Neuronal stem cell (in vitro differentiated cells): ENCODE measurements at regions not wholly inside any gene's neighbourhood (a gene's known extent, or its start where the extent isn't known, plus 50 kb on each side); places are given as distances from the start of the nearest gene placed in this dataset.

ENCODE experiments used
- DNase-seq: peaks from one replicate; pipeline ENCODE4 v3.0.0-alpha.2; 2013; ENCODE audit warnings: low spot score
- H2AFZ ChIP-seq: one replicate; pipeline ENCODE4 v1.6.1; 2013; ENCODE audit warnings: mild to moderate bottlenecking, low read length, inconsistent platforms
- H2AK5ac ChIP-seq: 2 replicates; pipeline ENCODE4 v1.6.1; 2013; ENCODE audit warnings: low read depth, mild to moderate bottlenecking, inconsistent platforms, low read length, moderate library complexity, mixed read lengths
- H2BK120ac ChIP-seq: 2 replicates; pipeline ENCODE4 v1.6.1; 2013; ENCODE audit warnings: low read depth, mild to moderate bottlenecking, inconsistent platforms, low read length, moderate library complexity, mixed read lengths
- H2BK12ac ChIP-seq: one replicate; pipeline ENCODE4 v1.6.1; 2013; ENCODE audit warnings: low read length, inconsistent platforms
- H2BK15ac ChIP-seq: 2 replicates; pipeline ENCODE4 v1.6.1; 2013; ENCODE audit warnings: mild to moderate bottlenecking, low read length, inconsistent platforms, mixed read lengths
- H2BK5ac ChIP-seq: one replicate; pipeline ENCODE4 v1.6.1; 2013; ENCODE audit warnings: inconsistent platforms, mild to moderate bottlenecking, low read length, moderate library complexity
- H3K14ac ChIP-seq: one replicate; pipeline ENCODE4 v1.6.1; 2013; ENCODE audit warnings: low read length, inconsistent platforms
- H3K18ac ChIP-seq: 2 replicates; pipeline ENCODE4 v1.6.1; 2013; ENCODE audit warnings: low read length, inconsistent platforms
- H3K23ac ChIP-seq: 2 replicates; pipeline ENCODE4 v1.6.1; 2013; ENCODE audit warnings: low read depth, mild to moderate bottlenecking, mixed read lengths, low read length, inconsistent platforms; ENCODE audit not compliant: poor library complexity
- H3K27ac ChIP-seq: replicated peaks from 3 replicates; pipeline ENCODE4 v1.5.1; 2013; ENCODE audit warnings: low read length, inconsistent platforms
- H3K27me3 ChIP-seq, 3 experiments: 2 replicates each; pipeline ENCODE4 v1.6.1; 2013; ENCODE audit warnings: low read length in 3 of 3, mild to moderate bottlenecking in 2 of 3, inconsistent platforms in 1 of 3, low read depth in 1 of 3, mixed read lengths in 1 of 3, moderate library complexity in 1 of 3; ENCODE audit not compliant: control insufficient read depth in 3 of 3, insufficient read depth in 3 of 3
- H3K36me3 ChIP-seq, 2 donors: replicated peaks in 1 of 2; 2 replicates each; pipeline ENCODE4 v1.6.1; 2013; ENCODE audit warnings: low read length in 2 of 2; ENCODE audit not compliant: control insufficient read depth in 2 of 2, insufficient read depth in 2 of 2
- H3K4ac ChIP-seq: 2 replicates; pipeline ENCODE4 v1.6.1; 2013; ENCODE audit warnings: inconsistent platforms, mild to moderate bottlenecking, low read length, moderate library complexity
- H3K4me1 ChIP-seq, 2 donors: 1 replicate in 1 of 2; 2 replicates in 1 of 2; pipeline ENCODE4 v1.6.1; 2013; ENCODE audit warnings: low read length in 2 of 2, low read depth in 1 of 2; ENCODE audit not compliant: control insufficient read depth in 2 of 2, insufficient read depth in 1 of 2
- H3K4me2 ChIP-seq: one replicate; pipeline ENCODE4 v1.6.1; 2013; ENCODE audit warnings: mild to moderate bottlenecking, low read length, inconsistent platforms; ENCODE audit not compliant: insufficient read depth, poor library complexity, severe bottlenecking
- H3K4me3 ChIP-seq, 2 donors: 2 replicates each; pipeline ENCODE4 v1.5.1; 2013; ENCODE audit warnings: low read length in 2 of 2, mild to moderate bottlenecking in 2 of 2, inconsistent platforms in 1 of 2, moderate library complexity in 1 of 2
- H3K79me1 ChIP-seq: one replicate; pipeline ENCODE4 v1.6.1; 2013; ENCODE audit warnings: low read depth, mild to moderate bottlenecking, inconsistent platforms, low read length, moderate library complexity
- H3K9ac ChIP-seq: one replicate; pipeline ENCODE4 v1.6.1; 2013; ENCODE audit warnings: mild to moderate bottlenecking, low read depth, low read length, inconsistent platforms; ENCODE audit not compliant: poor library complexity
- H3K9me3 ChIP-seq, 2 donors: replicated peaks in 1 of 2; 2 replicates each; pipeline versions ENCODE3 to v1.6.1; 2013; ENCODE audit warnings: low read length in 2 of 2, mild to moderate bottlenecking in 2 of 2, inconsistent platforms in 1 of 2, low read depth in 1 of 2, mixed read lengths in 1 of 2, moderate library complexity in 1 of 2; ENCODE audit not compliant: control insufficient read depth in 2 of 2, insufficient read depth in 1 of 2
- H4K8ac ChIP-seq: one replicate; pipeline ENCODE4 v1.6.1; 2013; ENCODE audit warnings: low read depth, mild to moderate bottlenecking, inconsistent platforms, low read length, moderate library complexity
- H4K91ac ChIP-seq: one replicate; pipeline ENCODE4 v1.6.1; 2013; ENCODE audit warnings: low read length, low read depth, mild to moderate bottlenecking, inconsistent platforms; ENCODE audit not compliant: poor library complexity
- WGBS, 2 donors: extraction: QIAGEN DNeasy Blood & Tissue Kit; methylation state at CpG; one replicate each; pipeline ENCODE4 v1.1.7; 2013; ENCODE audit warnings: missing lambda C conversion rate in 2 of 2, mixed read lengths in 1 of 2; ENCODE audit not compliant: insufficient read length in 2 of 2, insufficient replicate concordance in 1 of 2; ENCODE audit errors: extremely low coverage in 2 of 2; 5-methylcytosine and 5-hydroxymethylcytosine counted together

DNA sequence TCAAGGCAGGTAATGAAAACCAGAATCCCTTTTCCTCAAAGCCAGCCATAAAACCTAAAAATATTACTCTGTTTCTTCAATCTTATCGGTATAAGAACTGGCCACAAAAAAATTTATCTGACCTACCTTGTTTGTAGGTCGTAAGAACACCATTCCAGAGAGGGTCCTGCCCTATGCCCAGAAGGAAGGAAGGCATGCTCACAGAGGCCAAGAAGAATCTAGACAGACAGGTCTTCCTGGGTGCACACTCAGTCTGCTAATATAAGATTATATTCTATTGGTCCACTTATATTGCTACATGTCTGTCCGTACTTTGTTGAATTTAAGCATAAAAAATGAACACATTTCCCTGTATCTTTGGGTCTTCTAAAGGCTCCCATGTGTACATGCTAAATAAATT, 2136.1 kb upstream of the PCDH20 start:
- peaks cover 0 to 6% of the 10 kb centered on the region in 2 donors for H3K4me1 ChIP-seq
- H2AK5ac ChIP-seq: no peak overlapping the region
- no peak overlapping the region for H3K27ac ChIP-seq
- H3K36me3 ChIP-seq: no peaks in the 10 kb centered on the region
- H3K18ac ChIP-seq: no peak overlapping the region
- H3K4me3 ChIP-seq: no peak overlapping the region
- H3K9ac ChIP-seq: no peak overlapping the region
- no peak overlapping the region for H3K4me2 ChIP-seq
- no peaks in the 10 kb centered on the region for H3K9me3 ChIP-seq
- no peak overlapping the region for H3K14ac ChIP-seq
- DNase-seq: no peak
- H2BK5ac ChIP-seq: no peak overlapping the region
- WGBS, 2 donors: no CpG with 5 or more reads among the region's 3 CpGs
- H3K23ac ChIP-seq: no peak overlapping the region
- H3K4ac ChIP-seq: no peak overlapping the region
- H2BK15ac ChIP-seq: no peak overlapping the region
- H2BK12ac ChIP-seq: no peak overlapping the region
- H4K8ac ChIP-seq: no peak overlapping the region
- H3K27me3 ChIP-seq: no peaks in the 10 kb centered on the region
- H4K91ac ChIP-seq: no peak overlapping the region
- H2AFZ ChIP-seq: no peak overlapping the region
- H2BK120ac ChIP-seq: no peak overlapping the region
- H3K79me1 ChIP-seq: peaks cover 2% of the 10 kb centered on the region

- H3K79me1 ChIP-seq: no peaks in the 10 kb centered on the region
- H3K14ac ChIP-seq: no peak overlapping the region
- no peak overlapping the region for H3K4ac ChIP-seq
- H2BK15ac ChIP-seq: no peak overlapping the region
- no peak overlapping the region for H2AFZ ChIP-seq
- no peak overlapping the region for H3K27ac ChIP-seq
- H3K4me1 ChIP-seq: peaks cover 0 to 2% of the 10 kb centered on the region in 2 donors
- H2BK12ac ChIP-seq: no peak overlapping the region
- H2BK120ac ChIP-seq: no peak overlapping the region
- H3K4me3 ChIP-seq: no peak overlapping the region
- no peak overlapping the region for H2BK5ac ChIP-seq
- no peaks in the 10 kb centered on the region for H3K36me3 ChIP-seq
- DNase-seq: no peak
- H3K4me2 ChIP-seq: no peak overlapping the region
- no CpG with 5 or more reads among the region's 2 CpGs for WGBS, 2 donors
- H4K8ac ChIP-seq: no peak overlapping the region
- H3K9ac ChIP-seq: no peak overlapping the region
- no peaks in the 10 kb centered on the region for H3K27me3 ChIP-seq
- H2AK5ac ChIP-seq: no peak overlapping the region
- no peaks in the 10 kb centered on the region for H3K9me3 ChIP-seq
- no peak overlapping the region for H3K18ac ChIP-seq
- no peak overlapping the region for H3K23ac ChIP-seq
- H4K91ac ChIP-seq: no peak overlapping the region
Observed at GRCh38 chr13:63546524-63546923, 2130.9 kb upstream of the PCDH20 start.

GRCh38 chr13:63542770-63543169, 2127.1 kb upstream of the PCDH20 start:
- H2BK120ac ChIP-seq: no peak overlapping the region
- no peak overlapping the region for H3K4me2 ChIP-seq

GRCh38 chr13:63541336-63541735, 2125.7 kb upstream of the PCDH20 start:
- Histone ChIP-seq H3K79me1 (no peaks in the 10 kb centered on the region), H4K91ac (no peak overlapping the region), H2BK15ac (no peak overlapping the region), H3K9me3 (no peaks in the 10 kb centered on the region), H3K27ac (no peak overlapping the region), H2AFZ (peak overlapping the region; percentile 76), H3K27me3 (no peaks in the 10 kb centered on the region), H3K36me3 (no peaks in the 10 kb centered on the region), H3K4me3 (no peak overlapping the region), H2AK5ac (no peak overlapping the region), H2BK12ac (no peak overlapping the region), H4K8ac (no peak overlapping the region), H3K23ac (no peak overlapping the region), H3K18ac (no peak overlapping the region), H2BK5ac (no peak overlapping the region), H3K4me1 (peaks cover 0 to 2% of the 10 kb centered on the region in 2 donors), H3K4ac (no peak overlapping the region), H3K4me2 (no peak overlapping the region), H2BK120ac (no peak overlapping the region), H3K9ac (no peak overlapping the region), H3K14ac (no peak overlapping the region)
- DNase-seq: no peak
- no CpG with 5 or more reads among the region's 6 CpGs for WGBS, 2 donors

More at GRCh38 chr13:63542770-63543169, 2127.1 kb upstream of the PCDH20 start:
- Histone ChIP-seq H3K18ac (no peak overlapping the region), H3K9me3 (no peaks in the 10 kb centered on the region), H4K91ac (no peak overlapping the region), H2AFZ (peak overlapping the region; percentile 70), H3K14ac (no peak overlapping the region), H3K4me1 (peaks cover 0 to 2% of the 10 kb centered on the region in 2 donors), H2BK5ac (no peak overlapping the region), H2BK12ac (no peak overlapping the region), H3K23ac (no peak overlapping the region), H4K8ac (no peak overlapping the region), H2BK15ac (no peak overlapping the region), H3K9ac (no peak overlapping the region), H3K27ac (no peak overlapping the region), H2AK5ac (no peak overlapping the region), H3K4ac (no peak overlapping the region), H3K36me3 (no peaks in the 10 kb centered on the region), H3K4me3 (no peak overlapping the region), H3K27me3 (no peaks in the 10 kb centered on the region), H3K79me1 (no peaks in the 10 kb centered on the region)
- no CpG with 5 or more reads among the region's 1 CpG for WGBS, 2 donors
- no peak for DNase-seq
